GM18498 (cell line): ENCODE measurements at regions not wholly inside any gene's neighbourhood (a gene's known extent, or its start where the extent isn't known, plus 50 kb on each side); places are given as distances from the start of the nearest gene placed in this dataset.
"Not testable (repeated sequence)": the region's sequence is repeated elsewhere in the genome, so short reads cannot be mapped to it uniquely, and the experiment has no call there.

ENCODE experiments used
- ATAC-seq: cut with Tn5 transposase; IDR thresholded peaks from one replicate; pipeline ENCODE4 v1.9.1; 2021; ENCODE audit warnings: mild to moderate bottlenecking, moderate library complexity; ENCODE audit not compliant: unreplicated experiment

- no peak for ATAC-seq
These were observed 106.5 kb upstream of the KCTD1 start for GRCh38 chr18:26654616-26655524.

GRCh38 chr18:26653943-26654615 lies 105.7 kb upstream of the KCTD1 start:
- no peak for ATAC-seq

- no peak for ATAC-seq
These were observed 104.1 kb upstream of the KCTD1 start for GRCh38 chr18:26652501-26652900.

- ATAC-seq, result no peak
These were observed 102.2 kb upstream of the KCTD1 start for GRCh38 chr18:26650310-26651268.

GRCh38 chr18:26649193-26649543 lies 100.8 kb upstream of the KCTD1 start:
- no peak for ATAC-seq

GRCh38 chr18:26648509-26649192 lies 100.3 kb upstream of the KCTD1 start:
- ATAC-seq, result no peak

GRCh38 chr18:26646901-26647300 lies 98.5 kb upstream of the KCTD1 start:
- no peak for ATAC-seq

GRCh38 chr18:26642440-26643348 lies 94.3 kb upstream of the KCTD1 start:
- ATAC-seq, result no peak

- ATAC-seq, result no peak
These were observed 92.2 kb upstream of the KCTD1 start for GRCh38 chr18:26640541-26640940.

- no peak for ATAC-seq
These were observed 90.8 kb upstream of the KCTD1 start for GRCh38 chr18:26639149-26639548.

GRCh38 chr18:26637983-26638382 lies 89.6 kb upstream of the KCTD1 start:
- no peak for ATAC-seq

- no peak for ATAC-seq
These were observed 89.0 kb upstream of the KCTD1 start for GRCh38 chr18:26637324-26637723.

- ATAC-seq, result no peak
These were observed 87.1 kb upstream of the KCTD1 start for GRCh38 chr18:26635466-26635865.

- no peak for ATAC-seq
These were observed 86.3 kb upstream of the KCTD1 start for GRCh38 chr18:26634631-26635030.

GRCh38 chr18:26631135-26631534 lies 82.8 kb upstream of the KCTD1 start:
- no peak for ATAC-seq

- no peak for ATAC-seq
These were observed 82.2 kb upstream of the KCTD1 start for GRCh38 chr18:26630596-26630995.

GRCh38 chr18:26628017-26628416 lies 79.7 kb upstream of the KCTD1 start:
- no peak for ATAC-seq

- no peak for ATAC-seq
These were observed 76.1 kb upstream of the KCTD1 start for GRCh38 chr18:26624443-26624842.

GRCh38 chr18:26623314-26623713 lies 75.0 kb upstream of the KCTD1 start:
- not testable (repeated sequence) for ATAC-seq
